ENCODE measurements at regions not wholly inside any gene's neighbourhood (a gene's known extent, or its start where the extent isn't known, plus 50 kb on each side); places are given as distances from the start of the nearest gene placed in this dataset.

GRCh38 chr12:97148941-97149559 is 242.0 kb downstream of the NEDD1 start:
- TF ChIP-seq SIN3A (IDR thresholded peaks at IDR 0.05; ENCODE audit: borderline replicate concordance, insufficient read depth, low read length), result no peak
- TF ChIP-seq POLR2AphosphoS5 (IDR thresholded peaks at IDR 0.05; ENCODE audit: low read depth, low read length), result no peak
- TF ChIP-seq FOXP2 (optimal IDR thresholded peaks at IDR 0.05; ENCODE audit: borderline replicate concordance, extremely low read depth, extremely low read length, insufficient read depth), result no peak
- TF ChIP-seq, protein P1, sequence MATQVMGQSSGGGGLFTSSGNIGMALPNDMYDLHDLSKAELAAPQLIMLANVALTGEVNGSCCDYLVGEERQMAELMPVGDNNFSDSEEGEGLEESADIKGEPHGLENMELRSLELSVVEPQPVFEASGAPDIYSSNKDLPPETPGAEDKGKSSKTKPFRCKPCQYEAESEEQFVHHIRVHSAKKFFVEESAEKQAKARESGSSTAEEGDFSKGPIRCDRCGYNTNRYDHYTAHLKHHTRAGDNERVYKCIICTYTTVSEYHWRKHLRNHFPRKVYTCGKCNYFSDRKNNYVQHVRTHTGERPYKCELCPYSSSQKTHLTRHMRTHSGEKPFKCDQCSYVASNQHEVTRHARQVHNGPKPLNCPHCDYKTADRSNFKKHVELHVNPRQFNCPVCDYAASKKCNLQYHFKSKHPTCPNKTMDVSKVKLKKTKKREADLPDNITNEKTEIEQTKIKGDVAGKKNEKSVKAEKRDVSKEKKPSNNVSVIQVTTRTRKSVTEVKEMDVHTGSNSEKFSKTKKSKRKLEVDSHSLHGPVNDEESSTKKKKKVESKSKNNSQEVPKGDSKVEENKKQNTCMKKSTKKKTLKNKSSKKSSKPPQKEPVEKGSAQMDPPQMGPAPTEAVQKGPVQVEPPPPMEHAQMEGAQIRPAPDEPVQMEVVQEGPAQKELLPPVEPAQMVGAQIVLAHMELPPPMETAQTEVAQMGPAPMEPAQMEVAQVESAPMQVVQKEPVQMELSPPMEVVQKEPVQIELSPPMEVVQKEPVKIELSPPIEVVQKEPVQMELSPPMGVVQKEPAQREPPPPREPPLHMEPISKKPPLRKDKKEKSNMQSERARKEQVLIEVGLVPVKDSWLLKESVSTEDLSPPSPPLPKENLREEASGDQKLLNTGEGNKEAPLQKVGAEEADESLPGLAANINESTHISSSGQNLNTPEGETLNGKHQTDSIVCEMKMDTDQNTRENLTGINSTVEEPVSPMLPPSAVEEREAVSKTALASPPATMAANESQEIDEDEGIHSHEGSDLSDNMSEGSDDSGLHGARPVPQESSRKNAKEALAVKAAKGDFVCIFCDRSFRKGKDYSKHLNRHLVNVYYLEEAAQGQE (IDR thresholded peaks at IDR 0.05; ENCODE audit: insufficient read depth in 1 of 2, low read depth in 2 of 2, low read length in 2 of 2), result no peak
- no peak for TF ChIP-seq TAF1 (IDR thresholded peaks at IDR 0.05; ENCODE audit: borderline replicate concordance, insufficient read depth, low read length)

DNA sequence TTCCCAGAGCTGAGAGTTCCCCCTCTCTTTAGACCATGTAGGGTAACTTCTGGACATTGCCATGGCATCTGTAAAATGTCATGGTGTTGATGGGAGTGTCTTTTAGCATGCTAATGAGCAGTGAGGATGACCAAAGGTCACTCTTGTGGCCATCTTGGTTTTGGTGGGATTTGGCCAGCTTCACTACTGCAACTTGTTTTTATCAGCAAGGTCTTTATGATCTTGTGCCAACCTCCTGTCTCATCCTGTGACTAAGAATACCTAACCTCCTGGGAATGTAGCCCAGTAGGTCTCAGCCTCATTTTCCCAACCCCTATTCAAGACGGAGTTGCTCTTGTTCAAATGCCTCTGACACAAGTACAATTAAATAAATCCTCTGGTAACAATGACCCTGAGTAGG is 244.4 kb downstream of the NEDD1 start:
- TF ChIP-seq POLR2AphosphoS5 (IDR thresholded peaks at IDR 0.05; ENCODE audit: low read depth, low read length), result no peak
- no peak for TF ChIP-seq TAF1 (IDR thresholded peaks at IDR 0.05; ENCODE audit: borderline replicate concordance, insufficient read depth, low read length)
- TF ChIP-seq FOXP2 (optimal IDR thresholded peaks at IDR 0.05; ENCODE audit: borderline replicate concordance, extremely low read depth, extremely low read length, insufficient read depth), result no peak
- TF ChIP-seq, protein P1 (IDR thresholded peaks at IDR 0.05; ENCODE audit: insufficient read depth in 1 of 2, low read depth in 2 of 2, low read length in 2 of 2), result no peak
- no peak for TF ChIP-seq SIN3A (IDR thresholded peaks at IDR 0.05; ENCODE audit: borderline replicate concordance, insufficient read depth, low read length)

GRCh38 chr12:97159377-97159776 is 252.3 kb downstream of the NEDD1 start:
- no peak for TF ChIP-seq TAF1 (IDR thresholded peaks at IDR 0.05; ENCODE audit: borderline replicate concordance, insufficient read depth, low read length)
- TF ChIP-seq, protein P1 (IDR thresholded peaks at IDR 0.05; ENCODE audit: insufficient read depth in 1 of 2, low read depth in 2 of 2, low read length in 2 of 2), result no peak
- no peak for TF ChIP-seq SIN3A (IDR thresholded peaks at IDR 0.05; ENCODE audit: borderline replicate concordance, insufficient read depth, low read length)
- TF ChIP-seq FOXP2 (optimal IDR thresholded peaks at IDR 0.05; ENCODE audit: borderline replicate concordance, extremely low read depth, extremely low read length, insufficient read depth), result no peak
- no peak for TF ChIP-seq POLR2AphosphoS5 (IDR thresholded peaks at IDR 0.05; ENCODE audit: low read depth, low read length)

DNA sequence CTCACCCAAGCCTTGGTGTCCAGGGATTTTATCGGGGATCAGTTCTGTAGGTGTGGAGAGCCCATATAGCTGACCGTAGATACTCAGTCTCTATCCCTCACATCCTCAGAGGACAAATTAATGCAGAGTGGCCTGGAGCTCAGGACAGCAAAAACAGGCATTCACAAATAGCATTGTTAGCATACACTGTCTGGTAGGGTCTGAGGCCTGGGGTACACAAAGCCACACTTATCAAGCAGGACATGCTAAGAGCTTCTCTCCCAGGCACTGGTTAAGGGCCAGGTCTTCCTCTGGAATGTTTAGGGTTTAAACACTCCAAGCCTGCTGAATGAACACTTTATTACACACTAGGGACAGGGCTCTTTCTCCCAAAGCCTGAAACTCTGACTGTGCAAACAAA is 253.2 kb downstream of the NEDD1 start:
- no peak for TF ChIP-seq SIN3A (IDR thresholded peaks at IDR 0.05; ENCODE audit: borderline replicate concordance, insufficient read depth, low read length)
- no peak for TF ChIP-seq TAF1 (IDR thresholded peaks at IDR 0.05; ENCODE audit: borderline replicate concordance, insufficient read depth, low read length)
- TF ChIP-seq POLR2AphosphoS5 (IDR thresholded peaks at IDR 0.05; ENCODE audit: low read depth, low read length), result no peak
- TF ChIP-seq, protein P1 (IDR thresholded peaks at IDR 0.05; ENCODE audit: insufficient read depth in 1 of 2, low read depth in 2 of 2, low read length in 2 of 2), result no peak

- TF ChIP-seq FOXP2 (optimal IDR thresholded peaks at IDR 0.05; ENCODE audit: borderline replicate concordance, extremely low read depth, extremely low read length, insufficient read depth), result no peak
- no peak for TF ChIP-seq TAF1 (IDR thresholded peaks at IDR 0.05; ENCODE audit: borderline replicate concordance, insufficient read depth, low read length)
- no peak for TF ChIP-seq POLR2AphosphoS5 (IDR thresholded peaks at IDR 0.05; ENCODE audit: low read depth, low read length)
- TF ChIP-seq, protein P1 (IDR thresholded peaks at IDR 0.05; ENCODE audit: insufficient read depth in 1 of 2, low read depth in 2 of 2, low read length in 2 of 2), result no peak
- no peak for TF ChIP-seq SIN3A (IDR thresholded peaks at IDR 0.05; ENCODE audit: borderline replicate concordance, insufficient read depth, low read length)
These were observed 255.1 kb downstream of the NEDD1 start for GRCh38 chr12:97162173-97162572.
